Retina (tissue), 1 donor: ENCODE measurements at regions not wholly inside any gene's neighbourhood (a gene's known extent, or its start where the extent isn't known, plus 50 kb on each side); places are given as distances from the start of the nearest gene placed in this dataset.
"Not testable (repeated sequence)": the region's sequence is repeated elsewhere in the genome, so short reads cannot be mapped to it uniquely, and the experiment has no call there.

Source experiments
- DNase-seq: peaks from one replicate; pipeline ENCODE4 v3.0.0-alpha.2; 2016

DNA sequence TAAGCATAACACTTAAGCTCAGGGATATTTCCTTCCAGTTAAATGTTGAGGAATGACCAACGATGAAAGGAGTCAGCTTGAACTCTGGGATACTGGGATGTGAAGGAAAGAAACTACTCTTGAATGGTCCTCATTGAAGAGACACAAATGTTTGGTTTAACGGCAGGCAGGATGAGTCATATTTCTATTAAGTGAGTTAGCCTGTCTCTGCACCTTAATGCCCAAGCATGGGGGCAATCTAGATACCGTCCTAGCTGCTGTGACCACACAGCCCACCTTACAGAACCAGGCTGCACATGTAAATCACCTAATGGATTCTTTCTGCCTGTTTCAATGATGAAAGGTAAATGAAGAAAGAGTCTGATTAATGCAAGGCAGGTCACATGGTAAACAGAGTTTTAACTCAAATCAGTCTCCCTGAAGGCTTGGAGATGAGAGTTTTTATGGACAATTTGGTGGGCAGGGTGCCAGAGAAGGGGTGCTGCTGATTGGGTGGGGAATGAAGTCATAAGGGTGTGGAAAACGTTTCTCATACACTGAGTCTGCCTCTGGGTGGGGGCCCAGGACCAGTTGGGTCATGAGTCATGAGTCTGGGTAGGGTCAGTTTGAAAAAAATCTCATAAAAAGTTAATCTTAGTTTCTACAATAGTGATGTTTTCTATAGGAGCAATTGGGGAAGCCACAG lies 144.6 kb upstream of the MMADHC start:
- DNase-seq = no peak

GRCh38 chr2:149731079-149731478 lies 143.5 kb upstream of the MMADHC start:
- DNase-seq = no peak

DNA sequence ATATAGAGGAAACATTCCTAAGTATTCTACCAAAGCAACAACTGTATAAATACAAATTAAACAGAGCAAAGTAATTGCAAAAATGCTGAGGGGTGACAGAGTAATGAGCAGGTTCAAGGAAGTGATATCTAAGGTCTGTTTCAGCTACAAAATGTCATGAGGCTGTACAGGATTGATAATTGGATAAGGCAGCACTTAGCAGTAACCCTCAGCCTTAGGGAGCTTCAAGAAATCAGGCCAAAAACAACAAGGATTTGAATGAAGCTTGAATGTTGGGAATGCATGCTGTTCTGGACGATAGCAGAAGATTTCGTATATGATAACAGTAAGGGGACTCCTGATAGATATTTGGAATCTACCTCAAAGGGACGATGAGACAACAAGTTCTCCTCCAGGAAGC lies 142.0 kb upstream of the MMADHC start:
- DNase-seq = no peak

GRCh38 chr2:149727927-149728326 lies 140.4 kb upstream of the MMADHC start:
- no peak for DNase-seq

DNA sequence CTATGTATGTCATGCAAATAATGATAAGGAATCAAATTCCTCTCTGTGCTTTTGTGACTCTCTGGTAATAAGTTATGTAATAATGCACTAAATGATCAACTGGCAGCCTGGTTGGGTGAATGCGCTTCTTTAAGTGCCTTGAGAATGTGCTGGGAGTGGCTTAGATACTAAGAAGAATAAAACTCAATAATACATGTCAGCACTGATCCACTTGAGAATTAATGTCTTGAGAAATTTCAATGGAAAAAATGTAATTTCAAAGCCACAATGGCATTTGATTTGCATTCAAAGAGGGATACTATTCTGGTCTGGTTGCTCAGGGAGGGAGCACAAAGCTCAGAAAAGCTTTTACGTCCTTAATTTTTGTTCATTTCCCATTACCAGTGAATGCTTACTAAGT lies 137.7 kb upstream of the MMADHC start:
- DNase-seq = no peak

GRCh38 chr2:149724091-149724490 lies 136.5 kb upstream of the MMADHC start:
- DNase-seq = no peak

DNA sequence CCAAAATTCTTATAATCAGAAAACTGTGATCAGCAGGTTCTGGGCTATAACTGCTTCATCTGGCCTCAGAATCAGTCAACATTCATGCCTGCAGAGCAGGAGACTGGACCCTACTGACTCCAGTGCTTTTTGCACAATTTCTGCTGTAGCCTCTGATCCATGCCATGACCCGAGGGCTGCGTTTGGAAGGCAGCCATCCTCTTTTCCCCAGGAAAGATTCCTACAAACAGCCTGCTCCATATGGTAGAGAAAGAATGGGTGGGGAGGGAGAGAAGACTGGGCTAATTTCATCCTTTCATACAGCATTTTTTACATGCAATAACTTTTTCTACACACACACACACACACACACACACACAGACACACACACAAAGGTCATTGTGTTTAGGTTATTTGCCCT lies 133.0 kb upstream of the MMADHC start:
- no peak for DNase-seq

DNA sequence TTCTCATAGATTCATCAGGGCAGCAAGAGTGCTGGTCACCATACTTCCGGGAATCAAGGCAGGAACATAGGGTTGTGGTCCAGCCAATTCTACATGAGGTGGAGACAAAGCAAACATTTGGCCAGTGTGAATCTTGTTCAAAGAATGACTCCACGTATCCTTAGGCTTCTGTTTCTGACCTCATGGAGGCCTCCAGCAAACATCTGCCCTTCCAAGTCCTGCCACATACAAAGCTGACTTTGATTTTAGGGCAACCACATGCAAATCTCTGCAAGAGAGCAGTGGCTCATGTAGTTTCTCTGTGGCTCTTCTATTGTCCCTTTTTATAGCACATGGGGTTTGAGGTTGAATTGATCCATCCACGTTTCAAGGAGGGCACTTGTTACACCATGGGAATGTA lies 132.1 kb upstream of the MMADHC start:
- DNase-seq = no peak

- DNase-seq = no peak
Measured at GRCh38 chr2:149716687-149717086, 129.1 kb upstream of the MMADHC start.

DNA sequence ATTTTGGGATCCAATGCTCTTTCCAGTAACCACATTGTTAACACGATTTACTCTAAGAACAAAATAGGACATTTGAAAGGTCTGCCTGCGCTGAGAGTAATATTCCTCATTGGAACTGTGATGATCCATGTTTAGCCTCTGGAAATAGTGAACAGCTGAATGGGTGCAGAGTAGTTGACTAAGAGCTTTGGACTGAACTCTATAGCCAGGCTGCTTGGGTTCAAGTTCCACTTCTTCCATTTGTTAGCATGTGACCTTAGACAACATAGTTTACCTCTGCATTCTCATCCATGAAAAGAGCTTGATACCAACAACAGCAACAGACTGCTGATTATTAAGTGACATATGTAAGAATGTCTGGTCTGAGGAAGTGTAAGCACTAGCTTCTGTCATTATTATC lies 128.3 kb upstream of the MMADHC start:
- DNase-seq = no peak

- no peak for DNase-seq
Measured at GRCh38 chr2:149715005-149715592, 127.5 kb upstream of the MMADHC start.

DNA sequence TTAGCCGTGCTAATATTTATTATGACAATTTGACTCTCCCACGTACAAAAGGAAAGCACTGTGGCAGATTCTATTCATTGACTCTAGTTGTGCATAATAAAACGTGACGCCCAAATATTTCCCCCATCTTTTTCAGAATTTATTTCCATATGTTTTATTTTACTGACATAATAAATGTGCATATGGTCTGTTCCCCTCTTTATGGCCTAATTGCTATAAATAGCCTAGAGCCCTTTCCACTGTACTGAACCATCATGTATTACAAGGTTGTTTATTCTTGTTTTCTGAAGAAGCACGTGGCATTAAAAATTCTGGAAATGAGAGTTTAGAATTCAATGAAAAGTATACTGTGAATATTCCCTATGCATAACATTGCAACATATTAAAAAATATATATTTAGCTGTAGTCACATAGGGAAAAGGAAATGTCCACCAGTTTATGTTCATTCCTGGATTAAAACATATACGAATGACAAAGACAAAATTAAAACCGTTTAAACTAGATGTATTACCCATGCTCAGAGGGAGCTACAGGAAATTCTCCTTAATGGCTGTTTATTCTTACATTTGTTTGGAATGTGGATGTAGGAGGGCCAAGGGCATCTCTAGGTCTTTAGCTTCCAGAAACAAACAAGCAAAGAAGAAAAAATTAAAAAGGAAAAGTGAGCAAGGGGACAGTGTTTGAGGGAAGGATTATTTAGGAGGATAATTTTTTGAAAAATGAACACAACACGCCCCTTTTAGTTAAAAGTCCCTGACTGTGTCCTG lies 122.1 kb upstream of the MMADHC start:
- DNase-seq = no peak

DNA sequence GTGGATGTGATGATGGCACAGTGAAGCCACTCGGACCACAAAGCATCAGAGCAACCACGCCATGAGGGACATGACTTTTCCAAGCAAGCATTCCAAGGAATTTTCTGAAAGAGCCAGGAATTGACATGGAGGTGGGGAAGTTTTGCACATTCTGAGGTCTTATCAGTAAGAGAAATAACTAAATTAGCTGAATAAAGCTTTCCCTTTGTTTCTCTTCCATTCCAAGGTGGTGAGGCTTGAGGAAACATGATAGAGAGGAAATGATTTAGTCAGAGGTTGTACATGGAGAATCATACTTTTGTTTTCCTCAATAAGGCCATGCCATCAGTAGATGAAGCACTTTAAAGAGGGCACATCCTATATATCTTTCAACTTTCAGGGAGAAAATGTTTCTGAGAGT lies 115.7 kb upstream of the MMADHC start:
- no peak for DNase-seq

- no peak for DNase-seq
Measured at GRCh38 chr2:149702571-149702970, 115.0 kb upstream of the MMADHC start.

DNA sequence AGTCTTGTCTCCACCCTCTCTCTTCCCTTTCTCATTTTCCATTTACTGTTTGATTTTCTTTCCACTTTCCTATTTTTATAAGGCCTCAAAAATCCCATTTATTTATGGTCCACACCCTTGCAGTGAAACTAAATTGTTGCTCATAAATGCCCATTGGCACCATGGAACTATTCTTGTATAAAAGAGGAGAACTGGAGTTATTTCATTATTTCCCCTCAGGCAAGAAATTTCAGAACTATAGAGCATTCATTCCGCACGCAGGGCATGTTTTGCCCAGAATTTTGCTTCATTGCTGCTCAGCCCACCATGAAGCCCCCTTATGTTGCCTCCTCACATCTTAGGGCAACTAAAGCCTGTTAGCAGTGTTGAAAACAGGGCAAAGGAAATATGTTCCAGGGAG lies 113.7 kb upstream of the MMADHC start:
- DNase-seq = no peak

- no peak for DNase-seq
Measured at GRCh38 chr2:149692961-149693396, 105.4 kb upstream of the MMADHC start.

- no peak for DNase-seq
Measured at GRCh38 chr2:149690825-149691224, 103.2 kb upstream of the MMADHC start.

- DNase-seq = no peak
Measured at GRCh38 chr2:149687052-149687427, 99.5 kb upstream of the MMADHC start.

DNA sequence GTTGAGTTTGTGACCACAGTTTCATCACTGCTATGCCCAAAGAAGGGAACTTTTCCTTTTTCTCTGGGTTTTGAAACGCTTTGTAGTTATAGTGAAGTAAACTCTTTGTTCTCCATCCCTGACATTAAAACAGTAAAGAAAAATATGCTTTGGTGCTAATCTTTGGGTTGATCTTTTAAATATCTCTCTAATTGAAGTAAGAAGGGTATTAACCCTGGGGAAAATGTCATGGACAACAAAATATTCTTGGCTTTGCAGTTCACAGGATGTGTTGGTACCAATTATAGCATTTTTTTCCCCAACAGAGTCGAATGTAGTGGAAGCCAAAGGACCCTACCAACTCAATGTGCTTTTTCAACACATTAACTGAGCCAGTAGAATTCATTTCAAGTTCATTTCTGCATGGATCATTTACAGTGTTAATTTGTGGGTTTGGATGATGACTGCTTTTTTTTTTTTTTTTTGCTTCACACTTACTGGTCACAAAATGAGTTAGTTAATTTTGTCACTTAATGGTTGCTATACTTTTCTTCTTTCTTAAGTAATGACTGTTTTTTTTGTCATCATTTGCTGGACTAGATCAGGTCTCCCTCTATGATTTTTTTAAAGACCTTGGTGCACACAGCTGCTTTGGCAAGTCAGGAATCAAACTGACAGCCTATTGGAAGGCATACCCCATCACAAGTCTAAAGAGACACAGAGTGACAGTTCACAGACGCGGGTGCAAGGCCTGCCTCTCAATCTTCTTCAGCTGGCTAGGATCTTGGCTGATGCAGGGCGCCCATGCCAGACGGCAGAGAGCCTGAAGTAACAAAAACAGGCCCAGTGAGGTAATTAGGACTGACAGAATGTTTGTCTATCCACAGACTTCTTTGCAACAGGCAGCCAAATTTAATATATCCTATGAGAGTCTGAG lies 98.8 kb upstream of the MMADHC start:
- peak; percentile 84 for DNase-seq

DNA sequence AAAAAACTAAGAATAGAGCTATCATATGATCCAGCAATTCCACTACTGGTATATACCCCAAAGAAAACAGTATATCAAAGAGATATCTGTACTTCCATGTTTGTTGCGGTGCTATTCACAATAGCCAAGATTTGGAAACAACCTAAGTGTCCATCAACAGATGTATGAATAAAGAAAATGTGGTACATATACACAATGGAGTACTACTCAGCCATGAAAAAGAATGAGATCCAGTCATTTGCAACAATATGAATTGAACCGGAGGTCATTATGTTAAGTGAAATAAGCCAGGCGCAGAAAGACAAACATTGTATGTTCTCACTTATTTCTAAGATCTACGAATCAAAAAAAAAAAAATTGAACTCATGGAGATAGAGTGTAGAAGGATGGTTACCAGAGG lies 97.8 kb upstream of the MMADHC start:
- DNase-seq = not testable (repeated sequence)

GRCh38 chr2:149679286-149679685 lies 91.7 kb upstream of the MMADHC start:
- DNase-seq = no peak

DNA sequence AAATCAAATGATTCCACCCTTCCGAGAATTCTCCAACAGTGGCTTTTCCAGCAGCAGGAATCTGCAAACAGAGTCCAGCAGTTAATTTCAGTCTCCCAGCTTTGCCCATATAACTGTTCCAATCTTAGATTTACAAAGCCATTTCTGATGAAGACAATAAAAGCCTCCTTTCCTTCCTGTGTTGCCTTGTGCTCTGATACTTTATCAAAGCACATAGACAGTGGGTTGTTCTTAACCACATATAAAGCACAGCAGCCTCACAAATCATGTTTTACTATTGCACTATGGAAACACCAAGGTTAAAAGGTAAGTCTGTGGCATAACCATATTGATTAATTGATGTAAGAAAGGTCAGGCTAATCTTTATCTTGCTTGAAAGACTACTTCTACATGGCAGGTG lies 89.8 kb upstream of the MMADHC start:
- DNase-seq = no peak

GRCh38 chr2:149670086-149670485 lies 82.5 kb upstream of the MMADHC start:
- no peak for DNase-seq
